ENCODE measurements at regions not wholly inside any gene's neighbourhood (a gene's known extent, or its start where the extent isn't known, plus 50 kb on each side); places are given as distances from the start of the nearest gene placed in this dataset.

- no peak for DNase-seq
Measured at GRCh38 chr2:160925956-160926355, 234.3 kb upstream of the TANK start.

- no peak for DNase-seq
Measured at GRCh38 chr2:160927324-160927723, 232.9 kb upstream of the TANK start.

GRCh38 chr2:160928854-160929301, 231.3 kb upstream of the TANK start:
- DNase-seq, result no peak

- DNase-seq, result no peak
Measured at GRCh38 chr2:160931531-160931930, 228.7 kb upstream of the TANK start.

- DNase-seq, result no peak
Measured at GRCh38 chr2:160932960-160933359, 227.3 kb upstream of the TANK start.

GRCh38 chr2:160934263-160934662, 226.0 kb upstream of the TANK start:
- no peak for DNase-seq

GRCh38 chr2:160934991-160935390, 225.2 kb upstream of the TANK start:
- DNase-seq, result no peak

GRCh38 chr2:160936044-160936806, 224.0 kb upstream of the TANK start:
- DNase-seq, result no peak

GRCh38 chr2:160940271-160940670, 220.0 kb upstream of the TANK start:
- DNase-seq, result no peak

GRCh38 chr2:160940699-160941098, 219.5 kb upstream of the TANK start:
- DNase-seq, result no peak

- no peak for DNase-seq
Measured at GRCh38 chr2:160941290-160941846, 218.9 kb upstream of the TANK start.

GRCh38 chr2:160942476-160943142, 217.6 kb upstream of the TANK start:
- no peak for DNase-seq

- no peak for DNase-seq
Measured at GRCh38 chr2:160943414-160943813, 216.8 kb upstream of the TANK start.

- DNase-seq, result no peak
Measured at GRCh38 chr2:160952464-160953254, 207.6 kb upstream of the TANK start.

GRCh38 chr2:160955578-160955977, 204.7 kb upstream of the TANK start:
- DNase-seq, result no peak

GRCh38 chr2:160956243-160956802, 203.9 kb upstream of the TANK start:
- DNase-seq, result no peak

- no peak for DNase-seq
Measured at GRCh38 chr2:160963957-160964356, 196.3 kb upstream of the TANK start.

- no peak for DNase-seq
Measured at GRCh38 chr2:160967523-160967922, 192.7 kb upstream of the TANK start.

GRCh38 chr2:160968183-160968582, 192.0 kb upstream of the TANK start:
- no peak for DNase-seq

GRCh38 chr2:160970052-160970965, 189.9 kb upstream of the TANK start:
- peak; percentile 50 for DNase-seq

- DNase-seq, result no peak
Measured at GRCh38 chr2:160973991-160974390, 186.2 kb upstream of the TANK start.

- DNase-seq, result no peak
Measured at GRCh38 chr2:160974803-160975202, 185.4 kb upstream of the TANK start.
